ENCODE measurements at regions not wholly inside any gene's neighbourhood (a gene's known extent, or its start where the extent isn't known, plus 50 kb on each side); places are given as distances from the start of the nearest gene placed in this dataset.

GRCh38 chr4:136810626-136811025 is 721.7 kb downstream of the PCDH18 start (continued):
- TF ChIP-seq CTCF (IDR thresholded peaks at IDR 0.05 in 2 of 3, conservative IDR thresholded peaks at IDR 0.05 in 1 of 3; ENCODE audit: borderline replicate concordance in 1 of 3, insufficient read depth in 1 of 3, low read depth in 2 of 3, low read length in 2 of 3), result no peak

GRCh38 chr4:136806844-136807243 is 725.5 kb downstream of the PCDH18 start:
- RAD21 ChIA-PET (ENCODE audit: low non-redundant PET in 1 of 2, low total read pairs in 2 of 2, uncharacterized antibody in 2 of 2, unreplicated experiment in 2 of 2), result no interaction called here
- intact Hi-C loops (cut with micrococcal nuclease), result no loop called here

More at GRCh38 chr4:136806844-136807243, 725.5 kb downstream of the PCDH18 start:
- H3K9ac ChIP-seq (ENCODE audit: low read length), result no peak overlapping the region
- no peak for TF ChIP-seq REST (IDR thresholded peaks at IDR 0.05; ENCODE audit: low read depth)
- H3K4me2 ChIP-seq (ENCODE audit: low read length), result no peak overlapping the region
- no peaks in the 10 kb centered on the region for H4K20me1 ChIP-seq (ENCODE audit: insufficient read depth)
- no peak overlapping the region for H3K4me3 ChIP-seq (replicated peaks in 1 of 2; ENCODE audit: low read depth in 1 of 2, low read length in 2 of 2)
- no peak overlapping the region for H2AFZ ChIP-seq (ENCODE audit: low read depth, low read length, poor library complexity, severe bottlenecking)
- DNase-seq (ENCODE audit: low read depth, low spot score) (no peak), ATAC-seq (no peak)
- no peaks in the 10 kb centered on the region for H3K79me2 ChIP-seq (ENCODE audit: insufficient read depth, low read length)
- H3K36me3 ChIP-seq (ENCODE audit: control insufficient read depth in 1 of 2, insufficient read depth in 2 of 2, low read length in 2 of 2), result no peaks in the 10 kb centered on the region
- POLR2A ChIA-PET, result no interaction called here
- no peaks in the 10 kb centered on the region for H3K4me1 ChIP-seq (ENCODE audit: control insufficient read depth in 1 of 2, insufficient read depth in 2 of 2, low read length in 2 of 2)
- BruUV-seq (replicated peaks), result no TSS peak
- CTCF ChIA-PET, result no interaction called here
- H3K9me3 ChIP-seq (ENCODE audit: control insufficient read depth in 1 of 2, insufficient read depth in 1 of 2, low read depth in 1 of 2, low read length in 2 of 2), result no peaks in the 10 kb centered on the region; a peak in 1 of 4 replicates
- no peaks in the 10 kb centered on the region for H3K27me3 ChIP-seq (ENCODE audit: insufficient read depth, low read length)
- no peaks in the 10 kb centered on the region for H3K9me2 ChIP-seq (ENCODE audit: insufficient read depth)
- H3K27ac ChIP-seq (ENCODE audit: low read depth, low read length), result no peak overlapping the region

Data from HCT116 (cell line).